GM18517 (cell line): ENCODE measurements at regions not wholly inside any gene's neighbourhood (a gene's known extent, or its start where the extent isn't known, plus 50 kb on each side); places are given as distances from the start of the nearest gene placed in this dataset.
"Not testable (repeated sequence)": the region's sequence is repeated elsewhere in the genome, so short reads cannot be mapped to it uniquely, and the experiment has no call there.

Source experiments
- ATAC-seq: cut with Tn5 transposase; IDR thresholded peaks from one replicate; pipeline ENCODE4 v1.9.1; 2021; ENCODE audit warnings: mild to moderate bottlenecking, moderate library complexity; ENCODE audit not compliant: unreplicated experiment

GRCh38 chr2:179332903-179333302 is 68.3 kb upstream of the SESTD1 start:
- no peak for ATAC-seq

GRCh38 chr2:179331061-179331460 is 66.4 kb upstream of the SESTD1 start:
- no peak for ATAC-seq

GRCh38 chr2:179322289-179322688 is 57.7 kb upstream of the SESTD1 start:
- ATAC-seq, result no peak

DNA sequence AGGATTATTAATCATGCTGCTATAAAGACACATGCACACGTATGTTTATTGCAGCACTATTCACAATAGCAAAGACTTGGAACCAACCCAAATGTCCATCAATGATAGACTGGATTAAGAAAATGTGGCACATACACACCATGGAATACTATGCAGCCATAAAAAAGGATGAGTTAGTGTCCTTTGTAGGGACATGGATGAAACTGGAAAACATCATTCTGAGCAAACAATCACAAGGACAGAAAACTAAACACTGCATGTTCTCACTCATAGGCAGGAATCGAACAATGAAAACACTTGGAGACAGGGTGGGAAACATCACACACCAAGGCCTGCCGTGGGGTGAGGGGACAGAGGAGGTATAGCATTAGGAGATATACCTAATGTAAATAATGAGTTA is 56.4 kb upstream of the SESTD1 start:
- not testable (repeated sequence) for ATAC-seq

DNA sequence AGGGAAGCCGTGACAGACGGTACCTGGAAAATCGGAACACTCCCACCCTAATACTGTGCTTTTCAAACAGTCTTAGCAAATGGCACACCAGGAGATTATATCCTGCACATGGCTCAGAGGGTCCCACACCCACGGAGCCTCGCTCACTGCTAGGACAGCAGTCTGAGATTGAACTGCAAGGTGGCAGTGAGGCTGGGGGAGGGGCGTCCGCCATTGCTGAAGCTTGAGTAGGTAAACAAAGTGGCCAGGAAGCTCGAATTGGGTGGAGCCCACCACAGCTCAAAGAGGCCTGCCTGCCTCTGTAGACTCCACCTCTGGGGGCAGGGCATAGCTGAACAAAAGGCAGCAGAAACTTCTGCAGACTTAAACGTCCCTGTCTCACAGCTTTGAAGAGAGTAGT is 50.1 kb upstream of the SESTD1 start:
- not testable (repeated sequence) for ATAC-seq
